H1 (cell line): ENCODE measurements at regions not wholly inside any gene's neighbourhood (a gene's known extent, or its start where the extent isn't known, plus 50 kb on each side); places are given as distances from the start of the nearest gene placed in this dataset.

Source experiments
- KDM1A ChIP-seq: fragments of 200-600, 300-600 bp; sonication (generic); IDR thresholded peaks from 2 replicates; pipeline ENCODE4 v1.7.1; 2016; ENCODE audit warnings: mild to moderate bottlenecking, low read length, borderline replicate concordance
- RNF2 ChIP-seq: fragments of 200-900, 300-1000 bp; sonication (generic); IDR thresholded peaks from 2 replicates; pipeline ENCODE4 v1.7.1; 2016; ENCODE audit warnings: borderline replicate concordance, low read depth, mild to moderate bottlenecking, antibody characterized with exemption, low read length; ENCODE audit not compliant: poor library complexity, severe bottlenecking; ENCODE audit errors: missing control alignments

DNA sequence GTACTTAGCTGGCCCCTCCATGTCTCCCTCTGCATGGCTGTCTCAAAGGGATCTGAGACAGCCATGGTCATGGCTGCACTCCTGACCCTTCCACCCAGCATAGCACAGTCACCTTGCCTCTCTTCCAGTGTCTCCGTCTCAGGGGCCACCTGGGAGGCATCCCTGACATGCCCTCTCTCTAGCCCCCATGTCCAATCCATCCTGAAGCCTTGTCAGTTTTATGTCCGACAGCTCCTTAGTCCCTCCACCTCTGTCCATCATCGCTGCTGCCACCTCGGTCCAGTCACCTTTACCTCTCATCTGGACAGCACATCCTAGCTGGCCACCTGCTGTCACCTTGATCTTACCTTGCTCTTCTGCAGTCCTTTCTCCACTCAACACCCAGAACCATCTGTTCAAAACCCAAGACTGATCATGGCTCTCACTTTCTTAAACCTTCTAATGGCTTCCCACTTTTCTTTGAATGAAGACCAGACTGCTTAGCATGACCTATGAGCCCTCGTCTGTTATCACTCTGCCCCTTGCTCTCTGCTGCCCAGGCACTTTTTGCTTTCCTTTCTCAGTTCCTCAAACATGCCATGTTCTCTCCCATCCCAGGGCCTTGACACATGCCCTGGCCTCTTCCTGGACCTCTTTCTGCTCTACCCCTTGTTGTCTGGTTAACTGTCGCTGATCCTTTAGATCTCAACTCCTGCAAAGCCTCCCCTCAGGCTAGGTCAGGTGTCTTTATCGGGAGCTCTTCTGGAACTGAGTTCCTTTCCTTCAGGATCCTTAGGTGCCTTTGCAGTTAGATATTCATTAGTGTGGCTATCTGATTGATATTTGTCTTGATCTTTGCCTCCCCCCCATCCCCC is 181.8 kb upstream of the PITX1 start (continued):
- TF ChIP-seq KDM1A (no peak), RNF2 (no peak)
